ENCODE measurements at regions not wholly inside any gene's neighbourhood (a gene's known extent, or its start where the extent isn't known, plus 50 kb on each side); places are given as distances from the start of the nearest gene placed in this dataset.

DNA sequence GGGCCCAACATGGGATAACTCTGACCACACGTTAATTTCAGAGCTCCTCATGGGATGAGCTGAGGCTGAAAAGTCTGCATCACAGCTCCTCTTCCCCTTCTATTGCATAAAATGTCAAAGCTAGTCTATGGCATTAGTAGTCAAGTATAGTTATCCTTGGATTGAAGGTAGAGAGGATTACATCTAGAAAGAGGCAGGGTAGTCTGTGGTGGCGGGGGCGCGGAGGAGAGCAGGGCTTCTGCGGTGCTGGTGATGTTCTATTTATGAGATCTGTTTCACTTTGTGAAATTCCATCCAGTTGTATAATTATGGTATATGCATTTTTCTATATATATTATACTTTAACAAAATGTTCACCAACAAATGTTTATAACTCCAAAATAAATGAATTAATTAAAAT lies 329.5 kb upstream of the GRAMD2B start:
- TF ChIP-seq, protein P1, sequence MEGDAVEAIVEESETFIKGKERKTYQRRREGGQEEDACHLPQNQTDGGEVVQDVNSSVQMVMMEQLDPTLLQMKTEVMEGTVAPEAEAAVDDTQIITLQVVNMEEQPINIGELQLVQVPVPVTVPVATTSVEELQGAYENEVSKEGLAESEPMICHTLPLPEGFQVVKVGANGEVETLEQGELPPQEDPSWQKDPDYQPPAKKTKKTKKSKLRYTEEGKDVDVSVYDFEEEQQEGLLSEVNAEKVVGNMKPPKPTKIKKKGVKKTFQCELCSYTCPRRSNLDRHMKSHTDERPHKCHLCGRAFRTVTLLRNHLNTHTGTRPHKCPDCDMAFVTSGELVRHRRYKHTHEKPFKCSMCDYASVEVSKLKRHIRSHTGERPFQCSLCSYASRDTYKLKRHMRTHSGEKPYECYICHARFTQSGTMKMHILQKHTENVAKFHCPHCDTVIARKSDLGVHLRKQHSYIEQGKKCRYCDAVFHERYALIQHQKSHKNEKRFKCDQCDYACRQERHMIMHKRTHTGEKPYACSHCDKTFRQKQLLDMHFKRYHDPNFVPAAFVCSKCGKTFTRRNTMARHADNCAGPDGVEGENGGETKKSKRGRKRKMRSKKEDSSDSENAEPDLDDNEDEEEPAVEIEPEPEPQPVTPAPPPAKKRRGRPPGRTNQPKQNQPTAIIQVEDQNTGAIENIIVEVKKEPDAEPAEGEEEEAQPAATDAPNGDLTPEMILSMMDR (IDR thresholded peaks at IDR 0.05): no peak
- no peak for TF ChIP-seq POLR2A (IDR thresholded peaks at IDR 0.05)
- no peak overlapping the region for H3K4me3 ChIP-seq (ENCODE audit: low read depth, poor library complexity, severe bottlenecking)
- intact Hi-C loops (cut with DNase I; ENCODE audit: low total_unique reads): no loop called here
- DNase-seq (ENCODE audit: low spot score in 2 of 2): no peak
- WGBS, 2 donors: 93 to 94% methylated on average over 5 of the region's 5 CpGs

DNA sequence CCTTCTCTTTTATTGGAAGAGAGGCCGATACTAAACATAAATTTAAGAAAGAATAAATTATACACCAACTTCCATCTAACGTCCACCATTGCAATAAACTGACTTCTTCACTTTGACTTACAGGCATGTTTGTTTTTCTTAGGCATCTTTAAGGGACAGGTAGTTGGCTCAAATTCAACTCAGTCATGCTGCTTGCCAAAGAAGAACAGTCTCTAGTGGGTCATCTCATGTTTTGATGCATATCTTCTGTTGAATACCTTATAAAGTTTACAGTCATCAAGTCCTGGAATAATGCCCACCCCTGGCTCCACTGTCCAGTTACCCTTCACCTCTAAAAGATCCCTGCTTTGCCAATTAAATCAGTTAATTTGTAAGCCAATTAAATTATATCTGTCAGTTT lies 328.2 kb upstream of the GRAMD2B start:
- intact Hi-C loops (cut with DNase I; ENCODE audit: low total_unique reads): no loop called here
- no peak overlapping the region for H3K4me3 ChIP-seq (ENCODE audit: low read depth, poor library complexity, severe bottlenecking)
- DNase-seq (ENCODE audit: low spot score in 2 of 2): no peak
- TF ChIP-seq POLR2A (IDR thresholded peaks at IDR 0.05): no peak
- TF ChIP-seq, protein P1 (IDR thresholded peaks at IDR 0.05): no peak
- 81 to 85% methylated on average over 2 of the region's 2 CpGs for WGBS, 2 donors

DNA sequence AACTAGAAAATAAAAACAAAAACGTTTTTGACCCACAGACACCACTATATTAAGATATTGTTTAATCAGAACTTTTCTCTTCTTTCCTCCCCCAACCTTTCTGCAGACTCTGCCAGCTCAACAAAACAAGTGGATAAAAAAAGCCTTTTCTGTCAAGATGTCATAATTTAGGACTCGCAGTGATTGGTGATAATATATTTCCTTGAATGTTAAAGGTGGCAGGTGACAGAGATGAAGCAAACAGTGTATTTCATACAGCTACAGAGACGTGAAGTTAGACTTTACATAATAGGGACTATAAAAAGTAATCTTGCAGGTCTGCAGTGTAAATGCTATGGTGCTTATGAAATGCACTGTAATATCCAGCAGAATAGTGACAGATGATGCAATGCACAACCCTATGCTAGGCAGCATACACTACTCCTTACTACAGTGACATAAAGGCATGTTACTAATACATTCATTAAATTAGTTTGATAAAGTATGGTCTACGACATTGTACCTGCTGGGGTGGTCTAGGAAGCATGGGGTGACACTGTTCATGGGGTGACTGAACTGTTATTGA lies 326.7 kb upstream of the GRAMD2B start:
- WGBS, 2 donors: 70 to 81% methylated on average over 4 of the region's 4 CpGs
- DNase-seq (ENCODE audit: low spot score in 2 of 2): no peak
- H3K4me3 ChIP-seq (ENCODE audit: low read depth, poor library complexity, severe bottlenecking): no peak overlapping the region
- intact Hi-C loops (cut with DNase I; ENCODE audit: low total_unique reads): no loop called here
- TF ChIP-seq, protein P1 (IDR thresholded peaks at IDR 0.05): no peak
- no peak for TF ChIP-seq POLR2A (IDR thresholded peaks at IDR 0.05)

DNA sequence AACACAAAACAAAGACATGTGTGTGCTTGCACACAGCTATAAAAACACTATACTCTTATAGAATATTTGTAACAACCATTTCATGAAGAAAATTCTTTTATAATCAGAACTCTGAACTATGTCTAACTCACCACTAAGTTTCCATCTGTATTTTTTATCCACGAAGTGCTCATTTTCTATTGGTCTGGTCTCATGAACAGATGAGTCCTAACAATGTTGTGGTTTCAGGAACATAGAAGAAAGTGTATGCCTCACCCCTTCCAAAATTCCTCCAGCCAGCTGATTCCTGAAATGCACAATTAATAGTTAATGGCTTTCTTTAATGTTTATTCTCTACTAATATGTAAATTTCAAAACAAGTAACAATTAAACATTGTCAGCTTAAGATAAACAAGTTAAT lies 325.3 kb upstream of the GRAMD2B start:
- intact Hi-C loops (cut with DNase I; ENCODE audit: low total_unique reads): no loop called here
- TF ChIP-seq, protein P1 (IDR thresholded peaks at IDR 0.05): no peak
- TF ChIP-seq POLR2A (IDR thresholded peaks at IDR 0.05): no peak
- DNase-seq (ENCODE audit: low spot score in 2 of 2): no peak
- no peak overlapping the region for H3K4me3 ChIP-seq (ENCODE audit: low read depth, poor library complexity, severe bottlenecking)
- WGBS, 2 donors: 70 to 80% methylated on average over 1 of the region's 1 CpG

DNA sequence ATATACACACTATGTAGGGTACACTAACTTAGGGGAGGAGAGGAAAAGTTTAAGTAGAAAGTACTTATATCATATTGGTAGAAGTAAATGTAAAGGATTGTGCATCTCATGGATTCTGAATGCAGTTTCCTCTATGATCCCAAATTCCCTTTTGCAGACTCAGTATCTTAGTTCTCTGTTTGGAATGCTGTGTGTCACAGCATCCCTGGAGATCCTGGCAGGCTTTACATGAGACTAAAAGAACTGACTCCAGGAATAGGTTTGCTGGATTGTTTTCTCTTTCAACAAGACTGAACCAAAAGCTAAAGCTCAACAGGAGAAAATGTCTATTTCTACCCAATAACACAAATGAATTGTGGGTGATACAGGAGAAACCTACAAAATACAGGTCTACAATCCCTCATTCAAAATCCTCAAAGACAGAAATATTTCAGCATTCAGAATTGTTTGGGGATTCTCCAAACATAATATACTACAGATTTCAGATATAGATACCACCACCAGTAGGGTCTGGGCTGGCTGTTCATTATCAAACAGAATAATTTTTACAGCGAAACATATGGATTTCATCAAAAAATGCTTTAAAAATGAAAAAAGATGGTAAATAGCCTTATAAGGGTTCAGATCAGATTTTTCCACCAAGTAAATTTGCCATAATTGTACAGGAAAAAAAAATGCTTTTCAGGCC lies 324.7 kb upstream of the GRAMD2B start:
- no peak for TF ChIP-seq POLR2A (IDR thresholded peaks at IDR 0.05)
- TF ChIP-seq, protein P1 (IDR thresholded peaks at IDR 0.05): no peak
- WGBS, 2 donors: 88 to 93% methylated on average over 1 of the region's 1 CpG

DNA sequence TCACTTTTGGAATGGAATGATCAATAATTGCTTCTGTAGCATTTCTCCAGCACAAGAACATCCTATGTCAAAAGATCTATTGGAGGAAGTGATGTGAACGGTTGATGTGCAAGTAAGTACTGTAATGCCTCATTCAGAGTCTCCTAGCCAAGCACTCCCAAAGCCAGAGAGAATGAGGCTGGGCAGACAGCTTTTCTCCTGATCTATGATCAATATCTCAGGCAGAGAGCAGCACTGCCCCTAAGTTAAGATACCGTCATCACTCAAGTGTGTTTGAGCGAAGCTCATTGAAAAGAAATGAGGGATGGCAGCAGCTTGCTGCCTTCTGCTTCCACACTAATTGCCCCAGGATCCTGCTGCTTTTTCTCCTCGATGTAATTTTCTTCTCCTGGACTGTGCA lies 324.1 kb upstream of the GRAMD2B start:
- no peak for DNase-seq (ENCODE audit: low spot score in 2 of 2)
- intact Hi-C loops (cut with DNase I; ENCODE audit: low total_unique reads): no loop called here
- 84 to 86% methylated on average over 4 of the region's 4 CpGs for WGBS, 2 donors
- no peak overlapping the region for H3K4me3 ChIP-seq (ENCODE audit: low read depth, poor library complexity, severe bottlenecking)
- TF ChIP-seq, protein P1 (IDR thresholded peaks at IDR 0.05): no peak
- TF ChIP-seq POLR2A (IDR thresholded peaks at IDR 0.05): no peak

More for the DNA sequence above, 324.7 kb upstream of the GRAMD2B start:
- intact Hi-C loops (cut with DNase I; ENCODE audit: low total_unique reads): no loop called here
- no peak for DNase-seq (ENCODE audit: low spot score in 2 of 2)
- no peak overlapping the region for H3K4me3 ChIP-seq (ENCODE audit: low read depth, poor library complexity, severe bottlenecking)

Measured in lower leg skin (tissue), 4 donors.